H9 (cell line): ENCODE measurements at regions not wholly inside any gene's neighbourhood (a gene's known extent, or its start where the extent isn't known, plus 50 kb on each side); places are given as distances from the start of the nearest gene placed in this dataset.

Source experiments
- DNase-seq: peaks from one replicate; pipeline ENCODE4 v3.0.0-alpha.2; 2017
- H2AFZ ChIP-seq: one replicate; pipeline ENCODE4 v1.6.1; 2013; ENCODE audit warnings: mild to moderate bottlenecking, low read length, control low read depth, moderate library complexity
- H2AK5ac ChIP-seq: 2 replicates; pipeline ENCODE4 v1.6.1; 2013; ENCODE audit warnings: low read length, control low read depth, mixed read lengths; ENCODE audit not compliant: insufficient read length
- H2BK120ac ChIP-seq: one replicate; pipeline ENCODE4 v1.6.1; 2013; ENCODE audit warnings: low read depth, mild to moderate bottlenecking, low read length, control low read depth, inconsistent platforms; ENCODE audit not compliant: poor library complexity, severe bottlenecking
- H2BK12ac ChIP-seq: 2 replicates; pipeline ENCODE4 v1.6.1; 2013; ENCODE audit warnings: low read length, control low read depth, mixed read lengths, low read depth; ENCODE audit not compliant: insufficient read length
- H2BK15ac ChIP-seq: 2 replicates; pipeline ENCODE4 v1.6.1; 2013; ENCODE audit warnings: low read depth, low read length, control low read depth
- H2BK20ac ChIP-seq: one replicate; pipeline ENCODE4 v1.6.1; 2013; ENCODE audit warnings: low read depth, mild to moderate bottlenecking, low read length, control low read depth, inconsistent platforms; ENCODE audit not compliant: poor library complexity, severe bottlenecking
- H2BK5ac ChIP-seq: 2 replicates; pipeline ENCODE4 v1.6.1; 2013; ENCODE audit warnings: low read length, control low read depth, mixed read lengths; ENCODE audit not compliant: insufficient read length
- H3K14ac ChIP-seq: 2 replicates; pipeline ENCODE4 v1.6.1; 2013; ENCODE audit warnings: low read length, control low read depth; ENCODE audit not compliant: insufficient read depth
- H3K18ac ChIP-seq: 2 replicates; pipeline ENCODE4 v1.6.1; 2013; ENCODE audit warnings: low read depth, mild to moderate bottlenecking, mixed read lengths, low read length, control low read depth; ENCODE audit not compliant: insufficient read length
- H3K23ac ChIP-seq: 2 replicates; pipeline ENCODE4 v1.6.1; 2013; ENCODE audit warnings: low read length, control low read depth, mixed read lengths, low read depth; ENCODE audit not compliant: insufficient read length
- H3K23me2 ChIP-seq: 2 replicates; pipeline ENCODE4 v1.6.1; 2013; ENCODE audit warnings: low read depth, mild to moderate bottlenecking, mixed read lengths, low read length, control low read depth; ENCODE audit not compliant: insufficient read length, poor library complexity, severe bottlenecking
- H3K27ac ChIP-seq: 2 replicates; pipeline ENCODE4 v1.5.1; 2013; ENCODE audit warnings: low read length, control low read depth, mixed read lengths, low read depth; ENCODE audit not compliant: insufficient read length
- H3K27me3 ChIP-seq: 2 replicates; pipeline ENCODE4 v1.6.1; 2013; ENCODE audit warnings: low read length, control low read depth, inconsistent platforms; ENCODE audit not compliant: insufficient read depth
- H3K4ac ChIP-seq: 2 replicates; pipeline ENCODE4 v1.6.1; 2013; ENCODE audit warnings: low read depth, mild to moderate bottlenecking, control low read depth, inconsistent platforms, low read length, moderate library complexity
- H3K4me1 ChIP-seq: 2 replicates; pipeline ENCODE4 v1.6.1; 2013; ENCODE audit warnings: low read length, control low read depth, inconsistent platforms; ENCODE audit not compliant: insufficient read depth
- H3K4me2 ChIP-seq: 2 replicates; pipeline ENCODE4 v1.6.1; 2013; ENCODE audit warnings: low read length, control low read depth, mixed read lengths; ENCODE audit not compliant: insufficient read length, insufficient read depth
- H3K56ac ChIP-seq: 2 replicates; pipeline ENCODE4 v1.6.1; 2013; ENCODE audit warnings: low read depth, mild to moderate bottlenecking, mixed read lengths, low read length, control low read depth; ENCODE audit not compliant: insufficient read length
- H3K79me1 ChIP-seq: 2 replicates; pipeline ENCODE4 v1.6.1; 2013; ENCODE audit warnings: low read depth, mild to moderate bottlenecking, moderate library complexity, low read length, control low read depth, inconsistent platforms; ENCODE audit not compliant: insufficient read depth, poor library complexity, severe bottlenecking
- H3K79me2 ChIP-seq: 2 replicates; pipeline ENCODE4 v1.6.1; 2013; ENCODE audit warnings: low read length, control low read depth, inconsistent platforms; ENCODE audit not compliant: insufficient read depth
- H3K9ac ChIP-seq: 2 replicates; pipeline ENCODE4 v1.6.1; 2013; ENCODE audit warnings: low read length, control low read depth, mixed read lengths; ENCODE audit not compliant: insufficient read length; ENCODE audit errors: extremely low read depth
- H3K9me3 ChIP-seq: one replicate; pipeline ENCODE4 v1.6.1; 2013; ENCODE audit warnings: low read depth, low read length, inconsistent platforms; ENCODE audit not compliant: control insufficient read depth
- H3T11ph ChIP-seq: one replicate; pipeline ENCODE4 v1.6.1; 2013; ENCODE audit warnings: mild to moderate bottlenecking, low read length, control low read depth, inconsistent platforms
- H4K20me1 ChIP-seq: one replicate; pipeline ENCODE4 v1.6.1; 2013; ENCODE audit not compliant: control insufficient read depth, insufficient read length, insufficient read depth
- H4K5ac ChIP-seq: 2 replicates; pipeline ENCODE4 v1.6.1; 2013; ENCODE audit warnings: low read depth, mild to moderate bottlenecking, mixed read lengths, low read length, control low read depth; ENCODE audit not compliant: insufficient read length
- H4K8ac ChIP-seq: replicated peaks from 2 replicates; pipeline ENCODE4 v1.6.1; 2013; ENCODE audit warnings: low read length, control low read depth, mixed read lengths, low read depth; ENCODE audit not compliant: insufficient read length
- H4K91ac ChIP-seq: 2 replicates; pipeline ENCODE4 v1.6.1; 2013; ENCODE audit warnings: low read depth, mild to moderate bottlenecking, moderate library complexity, mixed read lengths, low read length, control low read depth; ENCODE audit not compliant: insufficient read length
- H3K27ac Mint-ChIP-seq, 3 experiments: 2 replicates in 2 of 3; 3 replicates in 1 of 3; pipeline ENCODE4 v1.8.0; 2020 to 2021; ENCODE audit warnings: mixed read lengths in 3 of 3, mild to moderate bottlenecking in 1 of 3, moderate library complexity in 1 of 3
- H3K27me3 Mint-ChIP-seq: 2 replicates; pipeline ENCODE4 v1.8.0; 2021; ENCODE audit warnings: low read depth, mild to moderate bottlenecking, moderate library complexity, mixed read lengths
- H3K36me3 Mint-ChIP-seq, 3 experiments: 2 replicates in 2 of 3; 3 replicates in 1 of 3; pipeline ENCODE4 v1.8.0; 2020 to 2021; ENCODE audit warnings: low read depth in 3 of 3, mixed read lengths in 3 of 3; ENCODE audit not compliant: insufficient read depth in 1 of 3
- H3K4me1 Mint-ChIP-seq, 2 experiments: 2 replicates each; pipeline ENCODE4 v1.8.0; 2020; ENCODE audit warnings: mixed read lengths in 2 of 2
- H3K4me3 Mint-ChIP-seq, 2 experiments: 2 replicates in 1 of 2; 3 replicates in 1 of 2; pipeline ENCODE4 v1.8.0; 2020 to 2021; ENCODE audit warnings: mild to moderate bottlenecking in 2 of 2, mixed read lengths in 2 of 2, moderate library complexity in 1 of 2
- H3K9me3 Mint-ChIP-seq, 2 experiments: 2 replicates in 1 of 2; 3 replicates in 1 of 2; pipeline ENCODE4 v1.8.0; 2020; ENCODE audit warnings: mild to moderate bottlenecking in 2 of 2, mixed read lengths in 2 of 2, moderate library complexity in 1 of 2
- CTCF ChIP-seq: fragments of 200-600 bp; sonication (generic); conservative IDR thresholded peaks from 3 replicates; pipeline ENCODE4 v1.8.0; 2021; ENCODE audit warnings: antibody characterized with exemption, mild to moderate bottlenecking
- WGBS: extraction: QIAGEN DNeasy Blood & Tissue Kit; methylation state at CpG from one replicate; pipeline ENCODE4 v1.1.7; 2013; ENCODE audit warnings: missing lambda C conversion rate, low lambda C conversion rate, mixed read lengths; ENCODE audit not compliant: insufficient read length; ENCODE audit errors: extremely low coverage; 5-methylcytosine and 5-hydroxymethylcytosine counted together

- H3K36me3 Mint-ChIP-seq, result peaks cover 0 to 3% (median 0%) of the 10 kb centered on the region in 3 experiments; a peak in 1 of 7 replicates
- Histone ChIP-seq H2BK120ac (no peak overlapping the region), H4K8ac (no peak overlapping the region), H3K4me1 (no peaks in the 10 kb centered on the region), H2BK12ac (no peak overlapping the region), H3K9me3 (no peaks in the 10 kb centered on the region), H3K27me3 (no peaks in the 10 kb centered on the region), H3K23me2 (no peaks in the 10 kb centered on the region), H3K14ac (no peak overlapping the region), H3K79me2 (no peaks in the 10 kb centered on the region), H3K9ac (no peak overlapping the region), H3T11ph (no peak overlapping the region), H3K56ac (no peak overlapping the region), H3K4ac (no peak overlapping the region), H2BK20ac (no peak overlapping the region), H4K5ac (no peak overlapping the region), H2BK15ac (no peak overlapping the region), H3K4me2 (no peak overlapping the region), H2BK5ac (no peak overlapping the region), H3K79me1 (no peaks in the 10 kb centered on the region), H4K91ac (no peak overlapping the region), H3K27ac (no peak overlapping the region), H3K18ac (no peak overlapping the region), H4K20me1 (no peaks in the 10 kb centered on the region), H2AFZ (no peak overlapping the region), H3K23ac (no peak overlapping the region), H2AK5ac (no peak overlapping the region)
- H3K27ac Mint-ChIP-seq, result no peak overlapping the region
- peaks cover 0 to 4% of the 10 kb centered on the region in 2 experiments; a peak in 1 of 5 replicates for H3K9me3 Mint-ChIP-seq
- no peaks in the 10 kb centered on the region for H3K4me1 Mint-ChIP-seq
- no CpG with 5 or more reads among the region's 3 CpGs for WGBS
- no peak overlapping the region for H3K4me3 Mint-ChIP-seq
- no peak for DNase-seq
- H3K27me3 Mint-ChIP-seq, result no peaks in the 10 kb centered on the region
- TF ChIP-seq CTCF, result no peak
Observed at GRCh38 chr21:16676391-16676790, 836.5 kb upstream of the CXADR start.
